DND-41 (cell line): ENCODE measurements at regions not wholly inside any gene's neighbourhood (a gene's known extent, or its start where the extent isn't known, plus 50 kb on each side); places are given as distances from the start of the nearest gene placed in this dataset.

Experiments
- EZH2 ChIP-seq: IDR thresholded peaks from 3 replicates; pipeline ENCODE4 v1.6.1; 2012; ENCODE audit warnings: borderline replicate concordance, low read depth, mild to moderate bottlenecking, moderate library complexity, low read length, inconsistent platforms; ENCODE audit not compliant: severe bottlenecking
- TF ChIP-seq, protein P1 (sequence below): IDR thresholded peaks from 2 replicates; pipeline ENCODE4 v1.5.1; 2012; ENCODE audit warnings: borderline replicate concordance, low read length, moderate library complexity, mild to moderate bottlenecking; ENCODE audit not compliant: poor library complexity, severe bottlenecking; ENCODE audit errors: extremely low read depth

GRCh38 chr1:201692555-201693394 lies 136.2 kb upstream of the IPO9 start:
- TF ChIP-seq, protein P1, sequence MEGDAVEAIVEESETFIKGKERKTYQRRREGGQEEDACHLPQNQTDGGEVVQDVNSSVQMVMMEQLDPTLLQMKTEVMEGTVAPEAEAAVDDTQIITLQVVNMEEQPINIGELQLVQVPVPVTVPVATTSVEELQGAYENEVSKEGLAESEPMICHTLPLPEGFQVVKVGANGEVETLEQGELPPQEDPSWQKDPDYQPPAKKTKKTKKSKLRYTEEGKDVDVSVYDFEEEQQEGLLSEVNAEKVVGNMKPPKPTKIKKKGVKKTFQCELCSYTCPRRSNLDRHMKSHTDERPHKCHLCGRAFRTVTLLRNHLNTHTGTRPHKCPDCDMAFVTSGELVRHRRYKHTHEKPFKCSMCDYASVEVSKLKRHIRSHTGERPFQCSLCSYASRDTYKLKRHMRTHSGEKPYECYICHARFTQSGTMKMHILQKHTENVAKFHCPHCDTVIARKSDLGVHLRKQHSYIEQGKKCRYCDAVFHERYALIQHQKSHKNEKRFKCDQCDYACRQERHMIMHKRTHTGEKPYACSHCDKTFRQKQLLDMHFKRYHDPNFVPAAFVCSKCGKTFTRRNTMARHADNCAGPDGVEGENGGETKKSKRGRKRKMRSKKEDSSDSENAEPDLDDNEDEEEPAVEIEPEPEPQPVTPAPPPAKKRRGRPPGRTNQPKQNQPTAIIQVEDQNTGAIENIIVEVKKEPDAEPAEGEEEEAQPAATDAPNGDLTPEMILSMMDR, result no peak
- TF ChIP-seq EZH2, result no peak
